C4-2B (cell line): ENCODE measurements at regions not wholly inside any gene's neighbourhood (a gene's known extent, or its start where the extent isn't known, plus 50 kb on each side); places are given as distances from the start of the nearest gene placed in this dataset.

Experiments used
- H3K27ac ChIP-seq: fragments of 450-650 bp; 2 replicates; pipeline ENCODE4 v1.5.1; 2017
- CTCF ChIP-seq: fragments of 450-650 bp; conservative IDR thresholded peaks from 2 replicates; pipeline ENCODE4 v1.5.1; 2017; ENCODE audit warnings: mild to moderate bottlenecking
- ZFX ChIP-seq: fragments of 450-650 bp; IDR thresholded peaks from 2 replicates; pipeline ENCODE4 v1.6.1; 2017

DNA sequence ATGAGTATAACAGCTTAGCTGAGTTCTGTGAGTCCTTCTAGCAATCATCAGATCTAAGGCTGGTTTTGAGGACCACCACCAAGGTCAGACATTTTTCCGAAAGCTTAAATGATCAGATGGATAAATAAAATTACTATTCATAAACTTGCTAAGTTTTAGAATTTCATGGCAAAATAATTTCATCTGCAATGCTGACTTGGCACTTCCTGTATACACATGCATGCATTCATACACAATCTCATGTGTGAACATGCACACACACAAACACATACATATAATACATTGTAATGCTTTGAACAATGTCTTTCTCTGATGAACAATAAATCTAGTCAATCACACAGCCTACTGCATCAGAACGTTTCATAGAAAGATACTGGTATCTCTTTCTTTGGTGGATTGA, 1068.3 kb downstream of the HACE1 start:
- H3K27ac ChIP-seq: no peak overlapping the region
- TF ChIP-seq ZFX (no peak), CTCF (no peak)

GRCh38 chr6:103784117-103784516, 1075.6 kb downstream of the HACE1 start:
- TF ChIP-seq CTCF (no peak), ZFX (no peak)
- no peak overlapping the region for H3K27ac ChIP-seq

GRCh38 chr6:103783329-103783728, 1076.4 kb downstream of the HACE1 start:
- no peak overlapping the region for H3K27ac ChIP-seq
- TF ChIP-seq CTCF: no peak
- TF ChIP-seq ZFX: no peak

GRCh38 chr6:103769431-103769830, 1090.3 kb downstream of the HACE1 start:
- no peak overlapping the region for H3K27ac ChIP-seq
- TF ChIP-seq ZFX (no peak), CTCF (no peak)

GRCh38 chr6:103750603-103751002, 1109.1 kb downstream of the HACE1 start:
- TF ChIP-seq CTCF: no peak
- no peak for TF ChIP-seq ZFX
- H3K27ac ChIP-seq: no peak overlapping the region

DNA sequence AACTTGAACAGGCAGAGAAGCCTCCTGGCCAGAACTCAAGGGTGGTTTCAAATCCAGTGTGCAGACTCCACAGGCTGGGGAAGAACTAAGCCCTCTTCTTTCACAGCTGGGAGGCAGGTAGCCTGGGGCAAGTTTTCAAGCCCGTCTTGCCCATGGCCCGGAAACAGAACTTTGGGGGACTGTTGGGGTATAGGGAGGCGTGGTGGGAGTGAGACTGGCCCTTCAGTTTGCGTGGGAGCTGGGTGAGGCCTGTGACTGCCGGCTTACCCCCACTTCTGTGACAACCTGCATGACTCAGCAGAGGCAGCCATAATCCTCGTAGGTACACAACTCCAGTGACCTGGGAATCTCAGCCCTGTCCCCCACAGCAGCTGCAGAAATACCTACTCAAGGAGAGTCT, 1125.7 kb downstream of the HACE1 start:
- no peak overlapping the region for H3K27ac ChIP-seq
- no peak for TF ChIP-seq ZFX
- TF ChIP-seq CTCF: no peak

- TF ChIP-seq CTCF: no peak
- TF ChIP-seq ZFX: no peak
- no peak overlapping the region for H3K27ac ChIP-seq
Observed at GRCh38 chr6:103729658-103730057, 1130.1 kb downstream of the HACE1 start.
